ENCODE measurements at regions not wholly inside any gene's neighbourhood (a gene's known extent, or its start where the extent isn't known, plus 50 kb on each side); places are given as distances from the start of the nearest gene placed in this dataset.

GRCh38 chr12:19681007-19681406 lies 241.7 kb downstream of the AEBP2 start:
- no peak for TF ChIP-seq POLR2A (IDR thresholded peaks at IDR 0.05; ENCODE audit: low read depth, low read length)
- DNase-seq (ENCODE audit: insufficient read length, low spot score): no peak

DNA sequence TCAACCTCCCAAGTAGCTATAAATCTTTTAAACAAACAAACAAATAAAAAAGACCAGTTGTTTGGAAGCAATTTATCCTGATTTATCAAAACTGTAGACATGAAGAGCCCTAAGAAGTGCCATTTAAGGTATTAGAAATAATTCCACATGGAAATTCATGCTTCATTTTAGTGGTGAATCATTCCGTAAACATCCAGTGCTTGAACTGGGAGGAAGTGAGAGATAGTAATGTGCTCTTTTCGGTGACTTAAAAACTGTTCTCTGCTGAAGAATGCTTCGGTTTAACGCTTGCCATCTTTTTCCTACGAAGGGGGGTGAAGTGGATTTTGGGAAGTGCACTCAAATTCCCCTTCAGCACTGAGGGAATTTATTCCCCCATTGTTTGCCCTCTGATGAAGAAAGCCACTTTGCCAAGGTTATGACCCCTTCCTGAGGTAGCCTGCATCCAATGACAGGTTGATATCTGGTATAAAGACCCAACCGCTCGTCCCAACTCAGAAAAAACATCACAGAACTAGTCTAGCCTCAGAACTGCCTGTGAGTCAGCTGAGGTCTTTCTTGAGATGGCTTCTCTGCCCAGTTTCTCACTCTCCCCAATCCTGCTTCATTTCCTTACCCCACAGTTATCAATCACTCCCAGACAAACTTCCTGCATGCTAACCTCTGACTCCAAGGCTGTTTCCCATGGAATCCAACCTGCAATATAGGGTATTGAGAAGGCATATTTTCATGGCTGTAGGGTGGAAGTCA lies 244.1 kb downstream of the AEBP2 start:
- FAIRE-seq: no peak

More at GRCh38 chr12:19681007-19681406, 241.7 kb downstream of the AEBP2 start:
- no peak for FAIRE-seq

DNA sequence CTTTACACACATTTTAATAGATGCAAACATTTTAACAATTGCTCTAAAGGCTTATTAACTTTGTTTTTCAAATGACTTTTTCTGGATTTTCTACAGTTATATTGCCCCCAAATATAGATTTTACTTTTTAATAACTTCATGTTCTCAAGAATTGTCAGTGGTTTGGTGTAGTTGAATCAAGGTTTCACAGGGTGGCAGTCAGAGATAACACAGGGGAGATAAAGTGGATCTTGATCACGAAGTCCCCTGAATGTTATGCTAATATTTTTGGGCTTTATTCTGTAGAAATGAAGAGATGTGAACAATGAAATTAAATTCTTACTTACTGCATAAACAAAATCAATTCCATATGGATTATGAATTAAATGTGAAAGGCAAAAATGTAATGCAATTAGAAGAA lies 248.1 kb downstream of the AEBP2 start:
- no peak for FAIRE-seq
- no peak for DNase-seq (ENCODE audit: insufficient read length, low spot score)
- TF ChIP-seq TAF1 (IDR thresholded peaks at IDR 0.05; ENCODE audit: low read depth, low read length): no peak
- TF ChIP-seq POU2F2 (IDR thresholded peaks at IDR 0.05; ENCODE audit: low read depth, low read length): no peak
- no peak for TF ChIP-seq SPI1 (IDR thresholded peaks at IDR 0.05; ENCODE audit: low read depth, low read length)
- no peak for TF ChIP-seq POLR2A (IDR thresholded peaks at IDR 0.05; ENCODE audit: low read depth, low read length)
- TF ChIP-seq PAX5 (IDR thresholded peaks at IDR 0.05; ENCODE audit: insufficient read depth, low read length, severe bottlenecking): no peak
- no peak for TF ChIP-seq POLR2AphosphoS5 (IDR thresholded peaks at IDR 0.05; ENCODE audit: low read depth, low read length)

More for the DNA sequence above, 244.1 kb downstream of the AEBP2 start:
- TF ChIP-seq POU2F2 (IDR thresholded peaks at IDR 0.05; ENCODE audit: low read depth, low read length) (no peak), SPI1 (IDR thresholded peaks at IDR 0.05; ENCODE audit: low read depth, low read length) (no peak), POLR2A (IDR thresholded peaks at IDR 0.05; ENCODE audit: low read depth, low read length) (no peak), TAF1 (IDR thresholded peaks at IDR 0.05; ENCODE audit: low read depth, low read length) (no peak), POLR2AphosphoS5 (IDR thresholded peaks at IDR 0.05; ENCODE audit: low read depth, low read length) (no peak), PAX5 (IDR thresholded peaks at IDR 0.05; ENCODE audit: insufficient read depth, low read length, severe bottlenecking) (no peak)
- no peak for DNase-seq (ENCODE audit: insufficient read length, low spot score)

- no peak for DNase-seq (ENCODE audit: insufficient read length, low spot score)
- no peak for FAIRE-seq
- TF ChIP-seq POU2F2 (IDR thresholded peaks at IDR 0.05; ENCODE audit: low read depth, low read length) (no peak), POLR2AphosphoS5 (IDR thresholded peaks at IDR 0.05; ENCODE audit: low read depth, low read length) (no peak), PAX5 (IDR thresholded peaks at IDR 0.05; ENCODE audit: insufficient read depth, low read length, severe bottlenecking) (no peak), POLR2A (IDR thresholded peaks at IDR 0.05; ENCODE audit: low read depth, low read length) (no peak), TAF1 (IDR thresholded peaks at IDR 0.05; ENCODE audit: low read depth, low read length) (no peak), SPI1 (IDR thresholded peaks at IDR 0.05; ENCODE audit: low read depth, low read length) (no peak)
Observed at GRCh38 chr12:19688532-19688931, 249.2 kb downstream of the AEBP2 start.

- DNase-seq (ENCODE audit: insufficient read length, low spot score) (no peak), FAIRE-seq (no peak)
- TF ChIP-seq TAF1 (IDR thresholded peaks at IDR 0.05; ENCODE audit: low read depth, low read length) (no peak), SPI1 (IDR thresholded peaks at IDR 0.05; ENCODE audit: low read depth, low read length) (no peak), PAX5 (IDR thresholded peaks at IDR 0.05; ENCODE audit: insufficient read depth, low read length, severe bottlenecking) (no peak), POLR2A (IDR thresholded peaks at IDR 0.05; ENCODE audit: low read depth, low read length) (no peak)
Observed at GRCh38 chr12:19689226-19689625, 249.9 kb downstream of the AEBP2 start.

DNA sequence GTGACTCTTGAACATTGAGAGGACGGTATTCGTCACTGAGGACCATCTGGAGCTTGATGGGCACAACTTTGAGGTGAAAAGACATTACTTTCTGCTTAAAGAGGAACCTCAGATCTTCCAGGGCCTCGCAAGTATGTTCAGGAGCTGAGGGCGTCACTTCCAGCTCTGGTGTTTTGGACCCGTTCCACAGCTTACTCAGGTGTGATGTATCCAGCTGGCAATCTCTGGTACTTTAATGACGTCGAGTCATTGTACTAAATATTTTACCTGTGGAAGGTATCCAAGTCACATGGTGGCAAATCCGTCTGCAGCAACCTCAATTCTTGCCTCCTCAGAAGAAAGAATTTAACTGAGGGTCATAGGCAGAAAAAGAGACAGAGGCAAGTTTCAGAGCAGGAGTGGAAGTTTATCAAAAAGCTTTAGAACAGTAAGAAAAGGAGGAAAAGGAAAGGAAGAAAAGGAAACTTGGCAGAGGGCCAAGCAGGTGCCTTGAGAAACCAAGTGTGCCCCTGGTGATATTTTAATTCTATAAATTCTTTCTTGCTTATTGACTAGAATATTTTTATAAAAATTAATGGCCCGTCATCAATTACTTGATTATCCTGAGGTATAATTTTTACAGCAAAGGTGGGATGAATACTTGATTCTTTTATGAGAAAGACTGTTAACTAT lies 250.6 kb downstream of the AEBP2 start:
- no peak for DNase-seq (ENCODE audit: insufficient read length, low spot score)
- no peak for FAIRE-seq
- TF ChIP-seq POU2F2 (IDR thresholded peaks at IDR 0.05; ENCODE audit: low read depth, low read length): no peak

DNA sequence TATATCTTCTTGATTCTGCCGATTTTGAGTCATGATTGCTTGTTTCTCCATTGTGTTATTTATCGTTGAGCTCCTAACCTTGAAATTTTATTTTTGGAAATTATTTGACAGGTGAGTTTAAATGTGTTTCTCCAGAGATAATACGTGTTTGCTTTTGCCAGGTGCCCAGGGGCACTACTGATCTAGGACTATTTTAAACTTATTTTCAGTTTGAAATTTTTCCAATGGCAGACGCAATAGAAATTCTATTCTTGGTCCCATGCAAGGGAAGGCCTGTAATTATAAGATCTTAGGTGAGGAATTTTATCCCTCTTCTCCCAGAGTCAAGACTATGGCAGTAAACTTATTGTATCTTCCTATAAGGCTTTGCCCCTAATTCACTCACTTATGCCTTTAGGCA lies 252.8 kb downstream of the AEBP2 start:
- no peak for DNase-seq (ENCODE audit: insufficient read length, low spot score)
- no peak for TF ChIP-seq SPI1 (IDR thresholded peaks at IDR 0.05; ENCODE audit: low read depth, low read length)
- no peak for TF ChIP-seq POLR2AphosphoS5 (IDR thresholded peaks at IDR 0.05; ENCODE audit: low read depth, low read length)
- TF ChIP-seq TAF1 (IDR thresholded peaks at IDR 0.05; ENCODE audit: low read depth, low read length): no peak
- no peak for TF ChIP-seq POLR2A (IDR thresholded peaks at IDR 0.05; ENCODE audit: low read depth, low read length)
- no peak for TF ChIP-seq PAX5 (IDR thresholded peaks at IDR 0.05; ENCODE audit: insufficient read depth, low read length, severe bottlenecking)
- TF ChIP-seq POU2F2 (IDR thresholded peaks at IDR 0.05; ENCODE audit: low read depth, low read length): no peak
- FAIRE-seq: no peak

GRCh38 chr12:19692566-19692965 lies 253.3 kb downstream of the AEBP2 start:
- TF ChIP-seq POLR2AphosphoS5 (IDR thresholded peaks at IDR 0.05; ENCODE audit: low read depth, low read length): no peak
- no peak for TF ChIP-seq POU2F2 (IDR thresholded peaks at IDR 0.05; ENCODE audit: low read depth, low read length)
- TF ChIP-seq SPI1 (IDR thresholded peaks at IDR 0.05; ENCODE audit: low read depth, low read length): no peak
- no peak for TF ChIP-seq PAX5 (IDR thresholded peaks at IDR 0.05; ENCODE audit: insufficient read depth, low read length, severe bottlenecking)
- TF ChIP-seq POLR2A (IDR thresholded peaks at IDR 0.05; ENCODE audit: low read depth, low read length): no peak
- no peak for FAIRE-seq
- DNase-seq (ENCODE audit: insufficient read length, low spot score): no peak

GRCh38 chr12:19694627-19695026 lies 255.3 kb downstream of the AEBP2 start:
- TF ChIP-seq POLR2A (IDR thresholded peaks at IDR 0.05; ENCODE audit: low read depth, low read length) (no peak), PAX5 (IDR thresholded peaks at IDR 0.05; ENCODE audit: insufficient read depth, low read length, severe bottlenecking) (no peak), SPI1 (IDR thresholded peaks at IDR 0.05; ENCODE audit: low read depth, low read length) (no peak), POLR2AphosphoS5 (IDR thresholded peaks at IDR 0.05; ENCODE audit: low read depth, low read length) (no peak), TAF1 (IDR thresholded peaks at IDR 0.05; ENCODE audit: low read depth, low read length) (no peak), POU2F2 (IDR thresholded peaks at IDR 0.05; ENCODE audit: low read depth, low read length) (no peak)
- FAIRE-seq (no peak), DNase-seq (ENCODE audit: insufficient read length, low spot score) (no peak)

Measured in GM12891 (cell line).